ENCODE measurements at regions not wholly inside any gene's neighbourhood (a gene's known extent, or its start where the extent isn't known, plus 50 kb on each side); places are given as distances from the start of the nearest gene placed in this dataset.
"Not testable (repeated sequence)": the region's sequence is repeated elsewhere in the genome, so short reads cannot be mapped to it uniquely, and the experiment has no call there.

DNA sequence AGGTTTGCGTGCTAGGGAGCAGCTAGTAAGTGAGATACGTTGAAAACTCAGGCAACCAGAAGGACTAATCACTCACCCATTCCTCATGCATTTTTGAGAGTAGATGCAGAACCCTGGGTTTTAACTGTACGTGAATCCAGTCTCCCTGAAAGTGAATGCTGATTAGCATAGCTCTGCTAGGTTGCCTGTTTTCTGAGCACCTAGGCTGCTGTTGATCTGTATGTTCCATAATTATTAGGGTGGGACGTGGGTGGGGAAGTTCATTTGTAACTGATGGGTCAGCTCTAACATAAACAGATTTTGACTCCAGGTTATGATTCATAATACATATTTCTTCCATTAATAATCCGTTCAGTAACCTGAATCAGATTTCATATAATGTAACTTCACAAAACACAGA, 379.0 kb upstream of the FANCL start:
- DNase-seq (ENCODE audit: low read depth), result peak; percentile 91

- no peak for DNase-seq (ENCODE audit: low read depth)
Measured at GRCh38 chr2:58616961-58617360, 375.8 kb upstream of the FANCL start.

DNA sequence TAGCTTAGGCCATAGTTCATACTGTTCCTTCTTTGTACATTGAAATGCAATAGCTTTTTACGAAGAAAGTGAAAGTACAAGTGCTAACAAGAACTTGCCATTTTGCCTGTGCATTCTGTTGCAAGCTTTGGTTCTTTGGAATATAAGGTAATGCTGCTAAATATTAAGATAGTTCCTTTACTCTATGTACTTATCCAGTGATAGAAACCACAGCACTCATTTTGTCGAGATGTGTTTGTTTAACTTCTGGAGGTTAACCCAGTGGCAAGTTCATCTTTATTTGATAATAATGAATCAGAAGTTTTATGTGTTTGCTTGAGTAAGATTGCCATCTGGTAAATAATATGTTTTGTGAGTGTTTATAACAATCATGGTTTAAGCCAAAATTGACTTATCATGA, 373.1 kb upstream of the FANCL start:
- peak; percentile 17 for DNase-seq (ENCODE audit: low read depth)

DNA sequence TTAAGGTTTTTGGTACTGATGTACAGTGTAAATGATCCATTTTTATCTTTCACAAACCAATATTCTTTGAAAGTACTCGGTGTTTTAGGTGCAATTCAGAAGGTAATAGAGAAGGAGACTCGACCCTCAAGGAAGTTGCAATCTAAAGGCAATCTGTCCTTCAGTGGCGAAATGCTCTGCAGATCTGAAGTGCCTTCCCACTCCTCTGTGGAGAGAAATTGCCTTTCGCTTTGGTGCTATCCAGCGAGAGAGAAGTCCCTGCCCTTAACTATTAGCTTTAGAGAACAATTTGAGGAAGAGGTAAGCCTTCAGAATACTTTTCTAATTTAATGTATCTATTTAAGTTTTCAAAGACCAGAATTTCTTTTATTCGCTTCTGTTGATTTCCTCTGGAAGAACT, 371.8 kb upstream of the FANCL start:
- no peak for DNase-seq (ENCODE audit: low read depth)

DNA sequence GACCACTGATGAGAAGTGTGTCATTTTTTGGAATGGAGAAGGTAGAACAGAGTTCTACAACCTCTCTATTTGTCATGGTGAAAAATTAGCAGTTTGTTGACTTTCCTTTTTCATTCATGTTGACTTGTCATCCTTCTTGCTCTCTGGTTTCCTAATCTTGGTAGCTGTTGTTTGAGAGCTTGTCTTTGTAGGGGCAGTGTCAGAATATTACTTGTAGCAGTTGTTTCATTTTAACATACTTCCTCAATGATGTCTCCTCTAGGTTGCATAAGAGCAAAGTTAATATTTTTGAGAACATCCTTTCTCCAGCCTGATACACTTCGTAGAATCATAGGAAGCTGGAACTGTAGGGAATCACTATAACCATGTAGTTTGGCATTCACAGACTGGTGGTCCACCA, 368.2 kb upstream of the FANCL start:
- DNase-seq (ENCODE audit: low read depth), result no peak

GRCh38 chr2:58608146-58608545, 367.0 kb upstream of the FANCL start:
- no peak for DNase-seq (ENCODE audit: low read depth)

- no peak for DNase-seq (ENCODE audit: low read depth)
Measured at GRCh38 chr2:58607448-58607847, 366.3 kb upstream of the FANCL start.

DNA sequence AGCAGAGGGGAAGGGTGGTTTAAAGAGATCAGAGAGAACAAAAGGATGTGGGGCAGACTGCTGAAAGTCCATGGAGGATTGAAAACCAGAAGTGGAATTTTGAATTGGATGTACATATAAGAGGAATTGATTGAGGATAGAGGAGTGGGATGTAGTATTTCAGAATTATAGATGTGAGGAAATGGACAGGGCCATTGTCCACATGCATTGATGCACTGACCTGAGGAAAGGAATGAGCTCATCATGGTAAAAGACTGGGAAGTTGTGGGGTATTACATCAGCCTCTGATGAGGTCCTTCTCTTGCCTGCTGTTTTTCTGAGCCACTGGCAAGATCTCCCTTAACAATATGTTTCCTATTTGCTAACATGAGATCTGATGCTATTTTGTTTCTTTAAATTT, 365.7 kb upstream of the FANCL start:
- DNase-seq (ENCODE audit: low read depth), result peak; percentile 36

GRCh38 chr2:58604096-58604495, 363.0 kb upstream of the FANCL start:
- DNase-seq (ENCODE audit: low read depth), result peak; percentile 20

GRCh38 chr2:58601017-58601416, 359.9 kb upstream of the FANCL start:
- peak; percentile 64 for DNase-seq (ENCODE audit: low read depth)

DNA sequence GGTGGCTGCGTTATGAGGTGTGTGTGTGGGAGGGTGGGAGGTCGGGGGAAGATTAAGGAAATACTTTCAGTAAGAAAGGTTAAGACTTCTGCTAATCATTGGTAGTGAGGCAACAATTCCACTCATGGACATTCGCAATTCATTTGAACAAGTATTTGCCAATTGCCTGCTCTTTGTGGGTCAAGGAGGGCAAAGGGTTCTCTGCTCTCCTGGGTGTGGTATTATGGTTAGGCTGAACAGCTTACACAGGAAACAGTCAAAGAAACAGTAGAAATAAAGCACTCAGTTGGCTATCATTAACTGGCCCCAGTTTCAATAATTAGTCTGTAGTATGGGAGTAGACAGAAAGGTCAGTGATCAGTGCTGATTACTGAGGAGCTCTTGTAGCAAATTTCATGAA, 357.0 kb upstream of the FANCL start:
- no peak for DNase-seq (ENCODE audit: low read depth)

DNA sequence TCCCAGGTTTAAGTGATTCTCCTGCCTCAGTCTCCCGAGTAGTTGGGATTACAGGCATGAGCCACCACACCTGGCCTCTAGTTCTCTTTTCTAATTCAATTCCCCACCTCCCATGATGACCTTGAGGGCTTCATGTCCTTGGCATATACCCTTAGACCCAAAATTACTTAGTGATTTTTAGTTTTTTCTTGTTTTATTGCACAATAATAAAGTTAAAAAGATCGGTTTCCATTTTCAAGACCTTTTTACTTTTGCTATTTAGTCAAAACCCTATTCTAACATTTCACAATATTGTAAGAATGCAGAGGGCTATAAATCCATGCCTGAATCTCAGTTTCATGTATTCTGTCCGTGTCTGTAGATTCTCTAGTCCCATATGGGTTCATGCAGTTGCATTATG, 354.6 kb upstream of the FANCL start:
- DNase-seq (ENCODE audit: low read depth), result no peak

GRCh38 chr2:58594762-58595161, 353.6 kb upstream of the FANCL start:
- DNase-seq (ENCODE audit: low read depth), result peak; percentile 52

DNA sequence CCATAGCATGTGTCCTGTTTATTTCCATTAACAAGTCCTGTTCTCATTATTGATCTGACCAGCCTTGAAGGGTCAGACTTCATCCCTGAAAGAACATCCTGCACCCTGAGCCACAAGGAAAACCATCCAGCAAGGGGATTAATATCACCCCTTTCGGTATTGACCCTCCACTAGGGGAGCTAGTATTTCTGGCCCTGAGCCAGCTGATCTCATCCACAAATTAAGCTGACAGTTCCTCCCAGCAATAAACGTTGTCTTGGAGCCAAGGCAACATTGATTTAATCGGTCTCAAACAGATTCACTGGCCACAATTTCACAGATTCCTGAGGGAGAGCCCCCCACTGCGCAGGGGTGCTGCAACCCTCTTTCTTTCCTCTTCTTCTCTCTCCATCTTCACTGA, 353.1 kb upstream of the FANCL start:
- DNase-seq (ENCODE audit: low read depth), result peak; percentile 45

GRCh38 chr2:58586178-58586577, 345.1 kb upstream of the FANCL start:
- not testable (repeated sequence) for DNase-seq (ENCODE audit: low read depth)

- DNase-seq (ENCODE audit: low read depth), result no peak
Measured at GRCh38 chr2:58585233-58585632, 344.1 kb upstream of the FANCL start.

GRCh38 chr2:58584606-58585118, 343.5 kb upstream of the FANCL start:
- no peak for DNase-seq (ENCODE audit: low read depth)

DNA sequence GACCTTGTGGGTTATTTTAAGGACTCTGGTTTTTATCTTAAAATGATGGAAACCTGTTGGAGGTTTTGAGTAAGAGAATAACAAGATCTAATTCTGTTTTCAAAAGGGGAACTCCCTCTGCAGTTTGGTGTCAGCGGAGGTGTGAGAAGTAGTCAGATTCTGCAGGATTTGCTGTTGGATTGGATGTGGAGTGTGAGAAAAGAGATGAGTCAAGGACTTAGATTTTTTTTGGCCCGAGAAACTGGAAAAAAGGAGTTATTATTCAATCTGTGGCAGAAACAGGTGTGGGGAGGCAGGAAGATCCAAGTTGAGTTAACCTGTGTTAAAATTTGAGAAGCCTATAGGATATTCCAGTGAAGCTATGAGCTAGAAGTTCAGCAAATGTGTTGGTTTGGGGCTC, 337.2 kb upstream of the FANCL start:
- no peak for DNase-seq (ENCODE audit: low read depth)

DNA sequence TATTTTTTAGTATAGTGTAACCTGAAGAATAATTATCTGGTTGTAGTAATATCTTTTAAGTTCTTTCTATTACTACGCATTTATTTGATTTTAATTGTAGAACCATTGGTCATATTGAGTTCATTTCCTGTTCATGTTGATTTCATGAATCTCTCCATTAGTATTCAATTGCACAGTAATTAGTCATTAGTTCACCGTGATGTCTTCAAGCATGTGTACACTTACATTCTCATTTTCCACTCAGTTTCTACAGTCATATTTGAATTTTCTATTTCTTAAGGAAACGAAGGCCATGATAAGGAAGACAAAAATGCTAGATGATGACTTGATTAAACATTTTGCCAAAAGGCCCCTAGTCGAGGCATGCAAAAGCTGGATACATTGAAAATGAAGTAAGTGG, 333.7 kb upstream of the FANCL start:
- peak; percentile 70 for DNase-seq (ENCODE audit: low read depth)

DNA sequence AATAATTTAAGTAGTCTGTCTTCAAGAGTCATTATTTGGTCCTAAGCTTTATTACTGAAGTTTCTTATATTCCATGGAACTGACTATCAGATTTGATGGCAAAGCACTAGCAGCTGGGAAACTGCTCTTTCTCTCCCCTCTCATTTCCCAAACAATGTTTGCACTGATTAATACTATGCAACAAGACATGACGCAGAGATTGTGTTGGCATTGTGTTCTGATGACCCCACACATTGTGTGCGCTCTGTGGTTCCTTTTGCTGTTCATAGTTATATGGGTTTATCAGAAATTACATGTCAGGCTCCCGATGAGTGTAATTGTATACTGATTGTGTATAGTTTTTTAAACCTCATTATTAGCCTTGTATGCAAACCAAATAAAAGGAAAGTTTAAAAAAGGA, 331.6 kb upstream of the FANCL start:
- DNase-seq (ENCODE audit: low read depth), result no peak

DNA sequence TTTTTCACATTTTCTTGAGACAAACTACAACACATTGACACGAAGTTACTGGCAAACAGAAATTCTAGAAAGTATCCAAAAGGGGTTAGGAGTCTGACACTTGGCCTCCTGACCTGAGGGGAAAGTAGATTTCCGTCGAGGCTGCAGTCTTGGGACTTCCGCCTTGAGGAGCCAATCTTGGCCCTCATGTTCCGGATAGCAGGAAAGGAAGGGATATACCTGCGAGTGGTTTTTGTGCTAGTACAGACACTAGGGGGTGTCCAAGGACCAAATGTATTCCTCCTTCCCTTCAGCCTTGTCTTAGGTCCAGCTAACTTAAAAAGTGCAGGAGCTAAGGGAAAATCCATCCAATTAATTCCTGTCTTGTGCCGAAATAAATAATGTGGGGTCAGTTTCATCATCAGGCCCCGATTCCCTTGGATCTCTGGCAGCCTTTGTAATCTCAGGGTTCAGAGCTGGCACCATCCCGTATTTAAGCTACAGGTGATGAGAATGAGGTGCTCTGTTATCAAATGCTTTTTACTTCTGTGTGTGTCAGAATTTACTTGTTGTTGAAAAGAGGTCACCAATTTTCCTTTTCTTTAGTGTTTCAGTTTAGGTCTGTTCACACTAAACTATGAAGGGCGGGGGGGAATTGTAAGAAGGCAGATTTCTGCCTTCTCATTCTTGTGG, 330.2 kb upstream of the FANCL start:
- DNase-seq (ENCODE audit: low read depth), result peak; percentile 87

DNA sequence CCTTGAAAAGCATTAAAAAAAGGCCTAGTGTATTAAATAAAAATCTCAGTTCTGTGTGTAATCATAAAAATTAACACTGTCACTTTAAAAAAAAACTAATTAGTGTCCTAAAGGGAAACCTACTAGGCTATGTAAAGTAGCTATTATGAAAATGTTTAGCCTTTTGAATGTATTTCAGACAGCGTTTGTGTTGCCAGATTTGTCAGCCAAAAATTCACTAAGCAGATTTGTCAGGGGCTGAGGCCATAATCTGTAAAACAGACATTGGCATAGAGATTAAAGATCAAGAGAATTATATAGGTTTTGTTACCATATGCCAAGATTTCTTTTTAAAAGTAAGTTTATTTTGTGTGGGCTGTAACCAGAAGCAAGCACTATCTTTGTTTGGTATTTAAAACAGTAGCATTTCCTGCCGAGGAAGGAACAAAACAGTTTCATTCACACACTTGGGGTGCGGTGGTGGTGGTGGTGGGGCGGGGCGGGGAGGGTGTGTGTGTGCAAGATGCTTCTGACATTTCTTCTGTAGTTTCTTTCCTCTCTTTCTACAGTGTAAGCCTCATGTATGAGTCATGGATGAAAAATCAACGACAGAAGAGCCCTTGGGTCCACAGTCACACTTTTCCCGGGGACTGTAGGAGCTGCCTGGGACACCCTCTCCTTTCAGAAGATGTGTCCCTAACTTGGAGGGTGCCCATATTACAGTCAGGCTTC, 328.5 kb upstream of the FANCL start:
- DNase-seq (ENCODE audit: low read depth), result peak; percentile 75

DNA sequence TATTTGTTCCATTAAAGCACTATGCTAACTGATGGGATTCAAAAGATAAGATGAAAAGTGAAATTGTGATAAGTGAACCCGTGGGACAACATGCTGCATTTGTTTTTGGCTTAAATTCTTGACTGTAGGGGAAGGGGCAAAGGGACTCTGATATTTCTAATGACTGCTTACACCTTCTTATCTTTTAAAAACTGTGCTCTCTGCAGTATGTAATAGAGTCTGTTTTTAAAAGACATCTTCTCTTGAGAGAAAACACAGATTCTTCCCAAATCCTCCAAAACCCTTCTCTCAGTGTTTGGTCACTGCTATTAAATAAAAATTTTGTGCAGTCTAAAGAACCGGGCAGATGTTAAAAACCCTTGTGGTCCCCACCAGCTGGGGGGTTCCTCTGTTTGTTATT, 327.8 kb upstream of the FANCL start:
- no peak for DNase-seq (ENCODE audit: low read depth)

- DNase-seq (ENCODE audit: low read depth), result no peak
Measured at GRCh38 chr2:58562276-58562675, 321.2 kb upstream of the FANCL start.
